Fibroblast of skin of back (primary cell): ENCODE measurements at regions not wholly inside any gene's neighbourhood (a gene's known extent, or its start where the extent isn't known, plus 50 kb on each side); places are given as distances from the start of the nearest gene placed in this dataset.
"Not testable (repeated sequence)": the region's sequence is repeated elsewhere in the genome, so short reads cannot be mapped to it uniquely, and the experiment has no call there.

Experiments
- DNase-seq: peaks from one replicate; pipeline ENCODE4 v3.0.0-alpha.2; 2013

- no peak for DNase-seq
Measured at GRCh38 chr11:116065986-116066385, 561.8 kb upstream of the CADM1 start.

- DNase-seq = no peak
Measured at GRCh38 chr11:116065191-116065895, 561.1 kb upstream of the CADM1 start.

GRCh38 chr11:116062490-116063171 lies 558.4 kb upstream of the CADM1 start:
- no peak for DNase-seq

DNA sequence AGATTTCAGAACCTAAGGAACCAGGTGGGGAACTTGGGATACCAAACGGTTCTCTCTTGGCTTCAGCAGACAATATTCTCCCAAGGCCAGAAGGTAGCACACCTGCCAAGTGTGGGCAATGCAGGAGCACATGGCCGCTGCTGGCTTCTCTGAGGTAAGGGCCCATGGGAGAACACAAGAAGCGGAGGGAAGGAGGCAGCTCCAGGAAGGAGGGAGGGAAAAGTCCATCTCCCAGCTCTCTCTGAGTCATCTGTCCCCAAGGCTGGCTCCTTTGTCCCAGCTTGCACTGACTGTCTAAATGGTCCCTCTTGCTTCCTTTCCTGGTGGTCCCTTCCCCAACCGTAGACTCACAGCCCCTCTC lies 557.9 kb upstream of the CADM1 start:
- DNase-seq = no peak

GRCh38 chr11:116061322-116061721 lies 557.1 kb upstream of the CADM1 start:
- DNase-seq = no peak

DNA sequence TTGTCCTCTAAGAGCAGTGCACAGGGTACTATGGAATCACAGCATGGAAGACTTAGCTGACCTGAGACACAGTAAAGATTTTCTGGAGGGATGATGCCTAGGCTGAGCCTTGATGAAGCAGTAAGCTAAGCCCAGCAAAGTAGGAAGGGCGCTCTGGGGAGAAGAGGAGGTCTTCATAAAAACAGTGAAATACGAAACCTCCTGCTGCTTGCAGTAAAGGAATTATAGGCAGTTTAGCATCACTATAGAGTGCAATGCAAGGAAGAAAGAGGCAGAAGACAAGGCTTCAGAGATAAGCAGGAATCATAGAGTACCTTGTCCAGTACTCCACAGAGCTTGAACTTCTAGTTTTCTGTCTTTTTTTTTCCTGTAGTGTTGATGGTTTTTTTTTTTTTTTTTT lies 555.7 kb upstream of the CADM1 start:
- DNase-seq = no peak

GRCh38 chr11:116057000-116057399 lies 552.8 kb upstream of the CADM1 start:
- no peak for DNase-seq

DNA sequence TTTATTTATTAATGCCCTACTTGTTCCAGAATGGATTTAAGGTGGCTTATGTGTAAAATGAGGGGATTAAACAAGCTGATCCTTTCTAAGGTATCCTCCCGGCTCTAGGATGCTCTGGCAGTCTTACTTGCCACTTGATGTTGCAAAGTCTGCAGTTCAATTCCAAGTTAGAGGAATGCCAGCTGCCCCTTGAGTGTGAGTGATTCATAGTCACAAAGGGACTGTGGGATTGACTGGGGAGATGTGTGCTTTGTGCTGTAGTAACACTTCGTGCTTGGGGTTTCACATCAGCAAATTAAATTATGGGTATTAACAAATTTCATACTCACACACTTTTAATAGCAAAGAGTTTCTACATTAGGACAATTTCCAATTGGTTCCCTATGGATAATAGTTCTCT lies 550.8 kb upstream of the CADM1 start:
- DNase-seq = no peak

DNA sequence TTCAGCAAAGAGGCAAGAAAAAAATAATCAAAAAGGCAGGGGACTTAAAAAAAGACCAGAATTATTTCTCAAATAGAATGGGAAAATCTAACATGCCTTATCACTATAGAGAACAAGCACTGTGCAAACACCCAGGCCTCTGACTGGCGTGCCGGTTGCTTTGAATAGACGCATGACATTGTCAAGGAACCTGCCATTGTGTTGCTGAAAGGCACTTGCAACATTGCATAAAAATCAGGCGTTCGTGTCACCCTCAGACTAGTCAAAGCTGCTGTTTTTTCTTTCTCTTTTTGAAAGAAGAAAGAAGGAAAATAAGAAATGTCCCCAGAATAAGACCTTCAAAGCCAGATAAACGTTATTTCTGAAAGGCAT lies 549.3 kb upstream of the CADM1 start:
- no peak for DNase-seq

DNA sequence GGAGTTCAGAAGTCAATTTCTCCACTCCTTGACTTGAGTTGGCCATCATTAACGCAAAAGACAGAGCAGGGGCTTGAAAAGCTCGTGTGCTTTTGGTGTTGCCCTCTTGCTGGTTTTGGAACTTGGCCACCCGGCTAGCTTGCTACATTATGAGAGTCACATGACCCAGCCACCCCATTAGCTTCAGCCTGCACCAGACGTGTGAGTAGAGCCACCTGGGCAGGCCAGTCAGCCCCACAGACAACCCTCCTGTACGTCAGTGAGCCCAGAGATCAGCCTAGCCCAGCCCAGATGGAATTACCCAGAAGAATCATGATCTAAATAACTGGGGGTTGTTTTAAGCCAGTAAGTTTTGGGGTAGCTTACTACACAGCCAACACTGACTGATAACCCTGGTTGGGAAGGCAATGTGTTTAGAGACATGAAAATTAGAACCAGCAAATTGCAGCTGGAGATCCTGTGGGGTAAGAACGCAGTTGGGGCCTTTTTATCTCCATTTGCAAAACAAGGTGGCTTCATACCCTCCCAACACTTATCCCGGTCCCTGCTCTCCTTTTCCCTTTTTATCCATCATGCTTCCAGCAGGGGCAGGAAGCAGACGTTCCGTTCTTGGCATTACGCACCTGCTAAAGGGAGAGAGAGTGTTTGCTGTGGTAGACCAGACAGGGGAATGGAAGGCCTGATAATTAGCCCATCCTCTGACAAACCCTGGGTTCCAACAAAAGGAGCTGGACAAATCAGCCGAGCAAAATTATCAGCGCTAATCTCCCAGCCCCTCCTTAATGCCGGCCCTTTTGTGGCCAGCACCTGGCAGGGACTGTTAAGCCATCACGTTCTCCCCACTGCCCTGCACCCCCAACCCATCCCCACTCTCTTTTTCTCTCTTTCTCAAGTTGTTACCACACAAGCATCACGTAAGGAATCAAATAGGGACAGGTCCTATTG lies 548.7 kb upstream of the CADM1 start:
- no peak for DNase-seq

GRCh38 chr11:116051494-116051893 lies 547.3 kb upstream of the CADM1 start:
- DNase-seq = no peak

GRCh38 chr11:116049383-116049782 lies 545.2 kb upstream of the CADM1 start:
- DNase-seq = no peak

DNA sequence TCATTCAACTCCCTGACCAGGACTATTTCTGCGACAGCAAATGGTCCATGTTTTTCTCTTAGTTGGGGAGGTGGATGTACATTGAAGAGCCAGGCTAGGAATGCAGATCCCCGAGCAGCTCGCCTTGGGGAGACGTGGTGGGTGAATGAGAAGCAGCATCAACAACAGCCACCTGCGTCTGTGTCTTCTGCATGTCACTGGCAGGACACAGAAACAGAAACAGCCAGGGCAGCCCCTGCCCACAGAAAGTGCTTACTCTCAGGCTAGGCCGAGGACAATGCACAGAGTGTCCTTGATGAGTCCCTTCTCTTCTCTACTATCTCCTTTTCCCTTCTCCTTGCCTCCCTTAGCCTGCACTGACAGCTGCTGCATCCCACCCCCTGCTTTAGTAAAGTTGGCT lies 541.9 kb upstream of the CADM1 start:
- no peak for DNase-seq

- DNase-seq = no peak
Measured at GRCh38 chr11:116044941-116045340, 540.7 kb upstream of the CADM1 start.

- no peak for DNase-seq
Measured at GRCh38 chr11:116044520-116044919, 540.3 kb upstream of the CADM1 start.

GRCh38 chr11:116043857-116044256 lies 539.6 kb upstream of the CADM1 start:
- no peak for DNase-seq

DNA sequence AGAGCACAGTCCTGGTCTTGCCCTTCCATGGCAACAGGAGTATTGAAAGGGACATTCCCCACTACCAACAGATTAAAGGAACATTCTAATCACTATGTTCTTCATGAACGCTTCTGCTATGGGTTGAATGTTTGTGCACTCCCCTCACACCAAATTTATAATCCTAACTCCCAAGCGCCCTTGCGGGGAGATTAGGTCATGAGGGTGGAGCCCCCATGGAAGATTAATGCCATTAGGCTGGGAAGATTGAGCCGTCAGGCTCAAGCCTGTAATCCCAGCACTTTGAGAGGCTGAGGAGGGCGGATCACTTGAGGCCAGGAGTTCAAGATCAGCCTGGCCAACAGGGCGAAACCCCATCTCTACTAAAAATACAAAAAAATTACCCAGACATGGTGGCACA lies 538.8 kb upstream of the CADM1 start:
- not testable (repeated sequence) for DNase-seq

DNA sequence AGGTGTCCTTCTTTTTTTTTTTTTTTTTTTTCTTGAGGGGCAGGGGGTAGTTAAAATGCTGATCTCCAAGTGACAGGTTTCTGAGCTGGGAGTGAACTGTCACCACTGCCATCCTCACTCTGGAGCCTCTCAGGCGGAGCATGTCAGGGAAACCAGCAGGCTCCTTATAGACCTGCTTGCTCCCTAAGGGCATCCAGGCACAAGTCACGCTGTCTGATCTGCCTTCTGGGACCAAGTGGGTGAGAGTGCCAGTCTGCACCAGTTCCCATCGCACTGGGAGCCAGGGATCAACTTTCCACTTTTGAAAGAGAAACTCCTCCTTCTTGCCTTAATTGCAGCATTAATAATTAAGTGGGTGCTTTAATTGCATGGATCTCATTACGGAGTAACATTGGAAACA lies 537.9 kb upstream of the CADM1 start:
- DNase-seq = no peak

DNA sequence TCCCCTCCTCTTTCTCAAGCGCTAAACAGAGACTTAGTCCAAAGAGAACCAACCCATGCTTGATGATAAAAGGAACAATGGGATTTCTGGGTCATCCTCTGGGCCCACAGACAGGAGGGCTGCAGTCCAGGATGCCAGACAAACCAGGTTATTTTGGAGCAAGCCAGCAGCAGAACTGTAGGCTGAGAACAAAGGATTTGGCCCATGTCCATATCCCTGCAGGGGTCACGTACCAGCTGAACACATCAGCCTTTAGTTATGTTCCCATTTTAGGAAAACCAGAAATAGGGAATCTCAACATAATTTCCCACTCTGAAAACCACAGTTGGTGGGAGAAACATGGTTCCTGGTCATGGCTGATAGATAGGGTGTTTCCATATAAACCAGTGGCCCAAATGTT lies 533.6 kb upstream of the CADM1 start:
- DNase-seq = peak; percentile 70

DNA sequence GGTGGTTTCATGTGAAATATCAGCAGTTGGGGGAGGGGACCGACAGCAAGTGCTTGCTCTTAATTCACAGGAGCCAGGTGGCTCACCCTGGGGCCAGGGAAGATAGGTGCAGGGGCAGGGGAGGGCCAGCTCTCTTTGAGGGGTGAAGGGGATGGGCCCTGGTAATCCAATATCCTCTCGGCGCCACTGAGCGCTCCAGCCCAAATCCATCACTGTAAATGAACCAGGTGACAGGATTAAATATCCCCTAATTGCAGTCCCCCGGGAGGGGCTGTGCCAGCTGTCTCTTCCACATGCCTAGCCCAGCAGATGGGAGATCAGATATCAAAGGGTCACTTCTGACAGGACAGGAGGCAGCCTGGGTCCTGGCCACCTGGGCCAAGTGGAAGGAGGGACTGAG lies 531.8 kb upstream of the CADM1 start:
- DNase-seq = no peak

- no peak for DNase-seq
Measured at GRCh38 chr11:116033931-116034553, 529.8 kb upstream of the CADM1 start.

DNA sequence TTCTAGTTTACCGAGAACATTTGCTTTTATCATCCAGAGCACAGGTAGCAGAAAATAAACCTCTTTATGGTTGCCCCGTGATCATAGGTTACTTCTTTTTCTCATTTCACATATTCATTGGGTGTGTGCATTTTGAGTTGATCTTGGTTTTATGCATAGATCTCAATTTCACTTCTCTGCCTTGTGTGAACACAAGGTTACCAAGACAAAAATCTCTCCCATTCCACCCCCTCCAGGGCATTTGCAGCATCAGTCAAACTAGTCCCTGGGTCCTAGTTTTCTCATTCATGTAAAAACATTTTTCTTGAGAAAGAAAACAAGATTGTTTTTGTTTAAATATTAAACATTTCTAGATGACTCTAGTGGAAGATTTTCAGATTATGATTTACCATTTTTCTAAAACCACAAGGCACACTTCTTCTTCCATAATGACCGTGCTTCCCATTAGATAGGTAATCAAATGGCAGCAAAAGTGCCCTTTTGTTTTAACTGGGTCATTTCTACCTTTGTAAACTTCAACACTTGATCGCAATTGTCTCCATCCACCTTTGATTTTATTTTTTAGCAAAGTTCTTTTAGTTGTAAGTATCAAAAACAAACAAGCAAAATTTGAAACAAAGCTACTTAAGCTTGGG lies 526.6 kb upstream of the CADM1 start:
- DNase-seq = no peak

GRCh38 chr11:116028506-116028905 lies 524.3 kb upstream of the CADM1 start:
- DNase-seq = not testable (repeated sequence)
